ENCODE measurements at regions not wholly inside any gene's neighbourhood (a gene's known extent, or its start where the extent isn't known, plus 50 kb on each side); places are given as distances from the start of the nearest gene placed in this dataset.

- no peak for TF ChIP-seq CTCF (IDR thresholded peaks at IDR 0.05; ENCODE audit: insufficient read depth, low read depth, low read length)
- TF ChIP-seq EZH2 (IDR thresholded peaks at IDR 0.05; ENCODE audit: insufficient read depth, low read length), result no peak
These were observed 124.9 kb downstream of the GLI2 start for GRCh38 chr2:120860579-120860922.
